Cardiac muscle cell (in vitro differentiated cells and primary cell): ENCODE measurements at regions not wholly inside any gene's neighbourhood (a gene's known extent, or its start where the extent isn't known, plus 50 kb on each side); places are given as distances from the start of the nearest gene placed in this dataset.

ENCODE experiments used
- DNase-seq, 2 donors: peaks; one replicate each; pipeline versions ENCODE4 v3.0.0 to v3.0.0-alpha.2; 2010 to 2017; ENCODE audit warnings: low read depth in 1 of 2, low spot score in 1 of 2
- H3K27ac ChIP-seq: fragments of 200-600 bp; sonication (generic); 2 replicates; pipeline ENCODE4 v1.5.1; 2016
- H3K27me3 ChIP-seq: fragments of 200-600 bp; sonication (generic); 2 replicates; pipeline ENCODE4 v1.6.0; 2016; ENCODE audit warnings: control low read depth
- H3K36me3 ChIP-seq: fragments of 200-600 bp; sonication (generic); 2 replicates; pipeline ENCODE4 v1.5.1; 2016; ENCODE audit warnings: control low read depth
- H3K4me1 ChIP-seq: fragments of 200-600 bp; sonication (generic); 2 replicates; pipeline ENCODE4 v1.8.1; 2017; ENCODE audit warnings: low read depth, mild to moderate bottlenecking, mixed run types
- H3K4me3 ChIP-seq: fragments of 200-600 bp; sonication (generic); 2 replicates; pipeline ENCODE4 v1.5.1; 2016; ENCODE audit warnings: mild to moderate bottlenecking
- H3K9me3 ChIP-seq: fragments of 200-600 bp; sonication (generic); 2 replicates; pipeline ENCODE4 v1.5.1; 2017; ENCODE audit warnings: low read depth, mild to moderate bottlenecking, control low read depth
- TF ChIP-seq, protein P1 (sequence below): IDR thresholded peaks from 2 replicates; pipeline ENCODE4 v1.5.1; 2012; ENCODE audit warnings: low read depth, mild to moderate bottlenecking, low read length

- Histone ChIP-seq H3K27ac (no peak overlapping the region), H3K36me3 (no peaks in the 10 kb centered on the region), H3K27me3 (no peaks in the 10 kb centered on the region), H3K4me1 (no peaks in the 10 kb centered on the region), H3K4me3 (no peak overlapping the region), H3K9me3 (no peaks in the 10 kb centered on the region)
- TF ChIP-seq, protein P1, sequence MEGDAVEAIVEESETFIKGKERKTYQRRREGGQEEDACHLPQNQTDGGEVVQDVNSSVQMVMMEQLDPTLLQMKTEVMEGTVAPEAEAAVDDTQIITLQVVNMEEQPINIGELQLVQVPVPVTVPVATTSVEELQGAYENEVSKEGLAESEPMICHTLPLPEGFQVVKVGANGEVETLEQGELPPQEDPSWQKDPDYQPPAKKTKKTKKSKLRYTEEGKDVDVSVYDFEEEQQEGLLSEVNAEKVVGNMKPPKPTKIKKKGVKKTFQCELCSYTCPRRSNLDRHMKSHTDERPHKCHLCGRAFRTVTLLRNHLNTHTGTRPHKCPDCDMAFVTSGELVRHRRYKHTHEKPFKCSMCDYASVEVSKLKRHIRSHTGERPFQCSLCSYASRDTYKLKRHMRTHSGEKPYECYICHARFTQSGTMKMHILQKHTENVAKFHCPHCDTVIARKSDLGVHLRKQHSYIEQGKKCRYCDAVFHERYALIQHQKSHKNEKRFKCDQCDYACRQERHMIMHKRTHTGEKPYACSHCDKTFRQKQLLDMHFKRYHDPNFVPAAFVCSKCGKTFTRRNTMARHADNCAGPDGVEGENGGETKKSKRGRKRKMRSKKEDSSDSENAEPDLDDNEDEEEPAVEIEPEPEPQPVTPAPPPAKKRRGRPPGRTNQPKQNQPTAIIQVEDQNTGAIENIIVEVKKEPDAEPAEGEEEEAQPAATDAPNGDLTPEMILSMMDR, result no peak
- DNase-seq, result no peak
These were observed 737.4 kb downstream of the MRPL39 start for GRCh38 chr21:24869862-24870261.

DNA sequence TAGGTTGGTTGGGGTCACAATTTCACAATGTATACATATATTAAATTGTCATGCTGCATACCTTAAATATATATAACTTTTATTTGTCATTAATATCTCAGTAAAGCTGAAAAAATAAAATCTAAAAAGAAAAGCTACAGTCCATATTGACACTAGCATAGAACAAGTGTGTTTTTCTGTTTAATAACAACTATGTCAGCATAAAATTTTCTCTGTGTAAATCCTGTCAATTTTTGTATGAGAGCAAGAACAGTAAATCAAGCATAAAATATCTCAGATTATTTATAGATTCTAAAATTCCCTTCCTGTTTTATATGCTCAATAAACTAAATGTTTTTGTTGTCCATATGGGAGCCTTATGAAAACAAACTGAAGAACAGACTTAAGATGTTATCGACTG lies 739.2 kb downstream of the MRPL39 start:
- no peaks in the 10 kb centered on the region for H3K4me1 ChIP-seq
- no peaks in the 10 kb centered on the region for H3K36me3 ChIP-seq
- TF ChIP-seq, protein P1, result no peak
- H3K27ac ChIP-seq, result no peak overlapping the region
- no peak for DNase-seq
- H3K4me3 ChIP-seq, result no peak overlapping the region
- H3K27me3 ChIP-seq, result no peaks in the 10 kb centered on the region
- H3K9me3 ChIP-seq, result no peaks in the 10 kb centered on the region

- H3K4me1 ChIP-seq, result no peaks in the 10 kb centered on the region
- H3K36me3 ChIP-seq, result no peaks in the 10 kb centered on the region
- no peaks in the 10 kb centered on the region for H3K9me3 ChIP-seq
- H3K27me3 ChIP-seq, result no peaks in the 10 kb centered on the region
- TF ChIP-seq, protein P1, result no peak
- H3K27ac ChIP-seq, result no peak overlapping the region
- DNase-seq, result no peak
- no peak overlapping the region for H3K4me3 ChIP-seq
These were observed 745.8 kb downstream of the MRPL39 start for GRCh38 chr21:24861471-24861870.

DNA sequence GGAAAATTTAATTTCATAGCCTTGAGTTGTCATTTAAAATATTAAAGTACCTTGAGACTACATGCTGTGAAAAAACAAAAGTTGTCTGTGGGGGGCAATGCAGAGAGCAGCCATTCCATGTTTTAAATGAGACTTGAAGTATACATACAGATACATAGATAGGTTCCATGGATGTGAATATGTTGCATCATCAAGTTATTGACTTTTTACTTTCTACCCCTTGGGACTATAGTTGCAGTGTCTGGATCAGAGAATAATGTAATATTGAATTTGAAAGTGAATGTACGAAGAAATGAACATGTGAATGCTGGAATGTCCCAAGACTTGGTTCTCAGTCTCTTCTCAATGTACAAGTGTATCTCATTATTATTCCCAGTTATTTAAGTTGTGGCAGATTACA lies 751.0 kb downstream of the MRPL39 start:
- H3K4me3 ChIP-seq, result no peak overlapping the region

DNA sequence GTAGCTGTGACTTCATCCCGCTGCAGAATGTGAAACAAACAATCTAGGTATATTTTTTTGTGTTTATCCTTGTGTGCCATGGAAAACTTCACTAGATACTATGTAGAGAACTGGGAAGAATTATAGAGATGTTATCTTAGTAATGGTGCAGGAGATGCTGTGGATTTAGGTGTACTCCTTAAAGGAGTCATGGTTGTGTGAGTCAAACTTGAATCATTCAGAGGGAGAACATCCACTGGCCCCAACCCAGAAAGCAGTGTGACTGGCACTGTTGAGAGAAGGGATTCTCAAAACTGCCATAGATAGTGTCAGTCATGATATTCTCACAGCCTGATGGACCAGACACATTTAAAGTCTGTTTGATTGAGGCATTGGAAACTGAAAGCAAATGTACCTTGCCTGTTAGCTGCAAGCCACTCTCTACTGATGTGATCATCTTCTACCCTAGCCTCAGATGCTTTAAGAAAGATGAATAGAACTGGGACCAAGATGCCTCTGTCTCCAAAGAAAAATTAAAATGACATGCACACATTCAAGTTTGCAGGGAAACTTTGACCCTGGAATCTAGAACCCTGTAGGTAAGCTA lies 754.6 kb downstream of the MRPL39 start:
- no peak overlapping the region for H3K4me3 ChIP-seq
- no peaks in the 10 kb centered on the region for H3K9me3 ChIP-seq
- no peak for DNase-seq
- no peak overlapping the region for H3K27ac ChIP-seq
- H3K36me3 ChIP-seq, result no peaks in the 10 kb centered on the region
- H3K4me1 ChIP-seq, result no peaks in the 10 kb centered on the region
- H3K27me3 ChIP-seq, result no peaks in the 10 kb centered on the region
- TF ChIP-seq, protein P1, result no peak

More for the DNA sequence above, 751.0 kb downstream of the MRPL39 start:
- H3K36me3 ChIP-seq, result no peaks in the 10 kb centered on the region
- H3K9me3 ChIP-seq, result no peaks in the 10 kb centered on the region
- TF ChIP-seq, protein P1, result no peak
- no peaks in the 10 kb centered on the region for H3K27me3 ChIP-seq
- no peaks in the 10 kb centered on the region for H3K4me1 ChIP-seq
- DNase-seq, result no peak
- H3K27ac ChIP-seq, result no peak overlapping the region
